Thoracic aorta (tissue), 2 donors: ENCODE measurements at regions not wholly inside any gene's neighbourhood (a gene's known extent, or its start where the extent isn't known, plus 50 kb on each side); places are given as distances from the start of the nearest gene placed in this dataset.

Source experiments
- ATAC-seq: fragments of 150-250 bp; one replicate; pipeline ENCODE4 v1.8.0; 2017; ENCODE audit warnings: low read depth; ENCODE audit not compliant: insufficient number of reproducible peaks, low FRiP score
- DNase-seq: peaks from one replicate; pipeline ENCODE4 v3.0.0-alpha.2; 2020; ENCODE audit warnings: low spot score
- H3K27ac ChIP-seq, 2 donors: fragments of 200-600 bp; sonication (generic); 1 replicate in 1 of 2; 2 replicates in 1 of 2; pipeline ENCODE4 v1.5.1; 2016; ENCODE audit warnings: mild to moderate bottlenecking in 2 of 2, moderate library complexity in 2 of 2
- H3K27me3 ChIP-seq: fragments of 200-600 bp; sonication (generic); replicated peaks from 2 replicates; pipeline ENCODE4 v1.6.0; 2016; ENCODE audit warnings: mild to moderate bottlenecking; ENCODE audit not compliant: insufficient read depth
- H3K36me3 ChIP-seq: fragments of 200-600 bp; sonication (generic); one replicate; pipeline ENCODE4 v1.5.1; 2016
- H3K4me1 ChIP-seq, 2 donors: fragments of 200-600 bp; sonication (generic); 1 replicate in 1 of 2; 2 replicates in 1 of 2; pipeline versions ENCODE4 v1.5.1 to v1.6.0; 2016; ENCODE audit warnings: low read depth in 2 of 2, mild to moderate bottlenecking in 1 of 2; ENCODE audit not compliant: control insufficient read depth in 1 of 2
- H3K4me3 ChIP-seq: fragments of 200-600 bp; sonication (generic); 2 replicates; pipeline ENCODE4 v1.5.1; 2016; ENCODE audit warnings: mild to moderate bottlenecking
- H3K9me3 ChIP-seq: fragments of 200-600 bp; sonication (generic); 2 replicates; pipeline ENCODE4 v1.5.1; 2016
- CTCF ChIP-seq: fragments of 200-600 bp; sonication (generic); IDR thresholded peaks from one replicate; pipeline ENCODE4 v1.5.1; 2019; ENCODE audit warnings: antibody characterized with exemption

- Histone ChIP-seq H3K27ac (no peak overlapping the region), H3K9me3 (no peaks in the 10 kb centered on the region), H3K36me3 (no peaks in the 10 kb centered on the region), H3K4me3 (no peak overlapping the region), H3K4me1 (no peaks in the 10 kb centered on the region), H3K27me3 (no peaks in the 10 kb centered on the region)
- no peak for TF ChIP-seq CTCF
- DNase-seq, result no peak
- ATAC-seq, result no peak
Observed at GRCh38 chr12:118841588-118841987, 139.8 kb upstream of the SRRM4 start.

GRCh38 chr12:118842866-118843265 is 138.5 kb upstream of the SRRM4 start:
- ATAC-seq (no peak), DNase-seq (no peak)
- Histone ChIP-seq H3K9me3 (no peaks in the 10 kb centered on the region), H3K4me1 (no peaks in the 10 kb centered on the region), H3K36me3 (no peaks in the 10 kb centered on the region), H3K4me3 (no peak overlapping the region), H3K27ac (no peak overlapping the region), H3K27me3 (no peaks in the 10 kb centered on the region)
- TF ChIP-seq CTCF, result no peak

GRCh38 chr12:118846416-118846815 is 134.9 kb upstream of the SRRM4 start:
- Histone ChIP-seq H3K4me1 (no peaks in the 10 kb centered on the region), H3K4me3 (no peak overlapping the region), H3K27me3 (no peaks in the 10 kb centered on the region), H3K36me3 (no peaks in the 10 kb centered on the region), H3K9me3 (no peaks in the 10 kb centered on the region), H3K27ac (no peak overlapping the region)
- no peak for TF ChIP-seq CTCF
- ATAC-seq (no peak), DNase-seq (no peak)

- peak; percentile 11 for TF ChIP-seq CTCF
- H3K9me3 ChIP-seq, result no peaks in the 10 kb centered on the region
- no peaks in the 10 kb centered on the region for H3K36me3 ChIP-seq
- no peak overlapping the region for H3K4me3 ChIP-seq
- no peak overlapping the region for H3K27ac ChIP-seq
- ATAC-seq (no peak), DNase-seq (no peak)
- H3K27me3 ChIP-seq, result no peaks in the 10 kb centered on the region
- H3K4me1 ChIP-seq, result no peaks in the 10 kb centered on the region
Observed at GRCh38 chr12:118850244-118850825, 131.0 kb upstream of the SRRM4 start.

GRCh38 chr12:118851891-118852290 is 129.4 kb upstream of the SRRM4 start:
- no peak for ATAC-seq
- no peak for DNase-seq
- Histone ChIP-seq H3K4me1 (no peaks in the 10 kb centered on the region), H3K9me3 (no peaks in the 10 kb centered on the region), H3K4me3 (no peak overlapping the region), H3K36me3 (no peaks in the 10 kb centered on the region), H3K27ac (no peak overlapping the region), H3K27me3 (no peaks in the 10 kb centered on the region)
- no peak for TF ChIP-seq CTCF
